RWPE2 (cell line): ENCODE measurements at regions not wholly inside any gene's neighbourhood (a gene's known extent, or its start where the extent isn't known, plus 50 kb on each side); places are given as distances from the start of the nearest gene placed in this dataset.
"Not testable (repeated sequence)": the region's sequence is repeated elsewhere in the genome, so short reads cannot be mapped to it uniquely, and the experiment has no call there.

Experiments used
- ATAC-seq: fragments of 200-7000 bp; cut with Tn5 transposase; 3 replicates; pipeline ENCODE4 v1.9.1; 2021; ENCODE audit warnings: low read depth
- DNase-seq: peaks from one replicate; pipeline ENCODE4 v3.0.0-alpha.2; 2020; ENCODE audit warnings: low spot score
- H3K27ac ChIP-seq: fragments of 450-650 bp; 2 replicates; pipeline ENCODE4 v1.5.1; 2017; ENCODE audit warnings: mild to moderate bottlenecking; ENCODE audit not compliant: poor library complexity, severe bottlenecking
- H3K27me3 ChIP-seq: fragments of 250-450 bp; sonication (Bioruptor Pico); 2 replicates; pipeline ENCODE4 v1.5.1; 2021; ENCODE audit warnings: mild to moderate bottlenecking, moderate library complexity; ENCODE audit not compliant: insufficient read depth, poor library complexity, severe bottlenecking
- H3K36me3 ChIP-seq: fragments of 250-450 bp; sonication (Bioruptor Pico); 2 replicates; pipeline ENCODE4 v1.5.1; 2020; ENCODE audit warnings: low read depth, mild to moderate bottlenecking, moderate library complexity
- H3K4me1 ChIP-seq: fragments of 250-450 bp; sonication (Bioruptor Pico); 2 replicates; pipeline ENCODE4 v1.5.1; 2021; ENCODE audit warnings: mild to moderate bottlenecking, moderate library complexity; ENCODE audit not compliant: insufficient read depth, poor library complexity, severe bottlenecking
- H3K4me3 ChIP-seq: fragments of 250-450 bp; sonication (Bioruptor Pico); 2 replicates; pipeline ENCODE4 v1.5.1; 2021; ENCODE audit warnings: mild to moderate bottlenecking, moderate library complexity; ENCODE audit not compliant: severe bottlenecking
- H3K9me3 ChIP-seq: fragments of 250-450 bp; sonication (Bioruptor Pico); 2 replicates; pipeline ENCODE4 v1.5.1; 2021; ENCODE audit warnings: mild to moderate bottlenecking, moderate library complexity; ENCODE audit not compliant: severe bottlenecking
- TF ChIP-seq, protein P1 (sequence below): fragments of 450-650 bp; IDR thresholded peaks from one replicate; pipeline ENCODE4 v1.5.1; 2017; ENCODE audit warnings: mild to moderate bottlenecking, moderate library complexity; ENCODE audit not compliant: poor library complexity, severe bottlenecking

DNA sequence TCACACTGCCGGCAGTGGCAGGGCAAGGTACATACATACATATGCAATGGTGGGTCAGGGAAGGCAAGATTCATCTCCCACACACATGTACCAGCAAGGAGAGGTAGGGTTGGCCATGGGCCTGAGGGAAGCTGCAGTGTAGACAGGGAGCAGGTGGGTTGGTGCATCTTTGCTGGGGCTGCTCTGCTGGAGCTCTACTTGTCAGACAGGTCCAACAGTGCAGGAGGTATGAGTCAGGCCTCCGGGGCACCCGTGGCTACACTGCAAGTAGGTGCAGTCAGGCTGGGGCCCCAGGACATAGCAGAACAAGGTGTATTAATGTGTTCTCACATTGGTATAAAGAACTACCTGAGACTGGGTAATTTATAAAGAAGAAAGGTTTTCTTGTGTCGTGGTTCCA, 281.1 kb upstream of the COL3A1 start:
- ATAC-seq (peak; percentile 64), DNase-seq (peak; percentile 37)
- Histone ChIP-seq H3K4me3 (no peak overlapping the region), H3K9me3 (no peaks in the 10 kb centered on the region), H3K4me1 (no peaks in the 10 kb centered on the region), H3K36me3 (no peaks in the 10 kb centered on the region), H3K27ac (no peak overlapping the region), H3K27me3 (no peaks in the 10 kb centered on the region)
- TF ChIP-seq, protein P1, sequence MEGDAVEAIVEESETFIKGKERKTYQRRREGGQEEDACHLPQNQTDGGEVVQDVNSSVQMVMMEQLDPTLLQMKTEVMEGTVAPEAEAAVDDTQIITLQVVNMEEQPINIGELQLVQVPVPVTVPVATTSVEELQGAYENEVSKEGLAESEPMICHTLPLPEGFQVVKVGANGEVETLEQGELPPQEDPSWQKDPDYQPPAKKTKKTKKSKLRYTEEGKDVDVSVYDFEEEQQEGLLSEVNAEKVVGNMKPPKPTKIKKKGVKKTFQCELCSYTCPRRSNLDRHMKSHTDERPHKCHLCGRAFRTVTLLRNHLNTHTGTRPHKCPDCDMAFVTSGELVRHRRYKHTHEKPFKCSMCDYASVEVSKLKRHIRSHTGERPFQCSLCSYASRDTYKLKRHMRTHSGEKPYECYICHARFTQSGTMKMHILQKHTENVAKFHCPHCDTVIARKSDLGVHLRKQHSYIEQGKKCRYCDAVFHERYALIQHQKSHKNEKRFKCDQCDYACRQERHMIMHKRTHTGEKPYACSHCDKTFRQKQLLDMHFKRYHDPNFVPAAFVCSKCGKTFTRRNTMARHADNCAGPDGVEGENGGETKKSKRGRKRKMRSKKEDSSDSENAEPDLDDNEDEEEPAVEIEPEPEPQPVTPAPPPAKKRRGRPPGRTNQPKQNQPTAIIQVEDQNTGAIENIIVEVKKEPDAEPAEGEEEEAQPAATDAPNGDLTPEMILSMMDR = no peak

DNA sequence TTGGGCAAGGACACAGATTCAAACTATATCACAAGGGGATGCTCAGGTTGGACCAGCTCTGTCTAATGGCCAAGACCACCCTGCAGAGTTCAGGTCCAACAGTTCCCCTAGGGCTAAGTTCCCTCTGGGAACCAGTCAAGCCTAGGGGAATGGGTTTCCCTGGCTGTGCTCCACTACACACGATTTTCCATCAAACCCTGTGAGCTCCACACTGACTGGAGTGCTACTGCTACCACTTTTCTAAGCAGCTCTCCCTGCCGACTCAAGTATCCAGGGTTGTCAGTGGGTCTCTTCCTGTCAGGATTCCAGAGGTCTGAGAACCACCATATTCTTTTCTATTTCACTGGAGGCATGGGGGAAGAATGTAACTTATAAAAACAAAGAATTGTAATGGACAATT, 280.4 kb upstream of the COL3A1 start:
- TF ChIP-seq, protein P1 = no peak
- no peaks in the 10 kb centered on the region for H3K36me3 ChIP-seq
- H3K27ac ChIP-seq = no peak overlapping the region
- no peaks in the 10 kb centered on the region for H3K27me3 ChIP-seq
- H3K4me3 ChIP-seq = no peak overlapping the region
- ATAC-seq (no peak), DNase-seq (no peak)
- H3K4me1 ChIP-seq = no peaks in the 10 kb centered on the region
- no peaks in the 10 kb centered on the region for H3K9me3 ChIP-seq

DNA sequence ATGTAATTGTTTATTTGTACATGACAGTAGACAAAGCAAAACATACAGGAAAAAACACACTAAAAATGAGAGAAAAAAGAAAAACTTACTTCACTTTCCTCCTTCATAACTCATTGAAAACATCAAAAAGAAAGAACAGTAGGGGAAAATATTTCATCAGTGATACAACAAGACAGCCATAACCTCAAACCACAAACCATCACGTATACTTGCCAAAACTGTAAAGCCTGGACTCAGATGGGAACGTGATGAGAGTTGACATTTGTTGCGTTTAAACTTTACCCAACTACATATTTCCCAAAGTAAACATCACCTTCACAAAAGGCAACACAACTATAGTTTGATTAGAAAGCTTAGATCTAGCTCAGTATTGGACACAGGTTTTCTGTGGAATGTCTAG, 278.2 kb upstream of the COL3A1 start:
- H3K36me3 ChIP-seq = no peaks in the 10 kb centered on the region
- no peak overlapping the region for H3K27ac ChIP-seq
- ATAC-seq (no peak), DNase-seq (no peak)
- no peaks in the 10 kb centered on the region for H3K27me3 ChIP-seq
- no peaks in the 10 kb centered on the region for H3K4me1 ChIP-seq
- TF ChIP-seq, protein P1 = no peak
- H3K9me3 ChIP-seq = no peaks in the 10 kb centered on the region
- no peak overlapping the region for H3K4me3 ChIP-seq

DNA sequence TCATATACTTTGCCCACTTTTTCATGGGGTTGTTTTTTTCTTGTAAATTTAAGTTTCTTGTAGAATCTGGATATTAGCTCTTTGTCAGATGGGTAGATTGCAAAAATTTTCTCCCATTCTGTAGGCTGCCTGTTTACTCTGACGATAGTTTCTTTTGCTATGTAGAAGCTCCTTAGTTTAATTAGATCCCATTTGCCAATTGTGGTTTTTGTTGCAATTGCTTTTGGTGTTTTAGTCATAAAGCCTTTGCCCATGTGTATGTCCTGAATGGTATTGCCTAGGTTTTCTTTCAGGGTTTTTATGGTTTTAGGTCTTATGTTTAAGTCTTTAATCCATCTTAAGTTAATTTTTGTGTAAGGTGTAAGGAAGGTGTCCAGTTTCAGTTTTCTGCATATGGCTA, 276.0 kb upstream of the COL3A1 start:
- H3K27ac ChIP-seq, H3K4me3 ChIP-seq, H3K36me3 ChIP-seq, H3K4me1 ChIP-seq, H3K9me3 ChIP-seq, ATAC-seq, DNase-seq, H3K27me3 ChIP-seq: not testable (repeated sequence)

DNA sequence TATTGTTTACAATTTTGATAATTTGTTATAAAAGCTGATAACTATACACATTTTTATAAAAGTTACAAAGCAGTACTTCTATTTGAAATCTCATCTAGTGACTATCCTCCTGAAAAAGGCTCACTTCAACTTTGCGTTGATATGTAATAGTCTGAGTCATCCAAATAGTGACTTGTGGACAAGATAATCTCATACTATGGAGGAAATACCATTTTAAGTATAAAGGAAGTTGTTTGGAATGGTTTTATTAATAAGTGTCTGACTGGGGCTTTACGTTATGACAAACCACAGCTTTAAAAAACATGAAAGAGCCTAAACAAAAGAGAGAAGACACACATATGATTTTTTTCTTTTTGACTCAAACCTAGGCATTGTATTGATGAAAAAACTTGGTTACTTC, 272.3 kb upstream of the COL3A1 start:
- TF ChIP-seq, protein P1 = no peak
- Histone ChIP-seq H3K27ac (no peak overlapping the region), H3K4me1 (no peaks in the 10 kb centered on the region), H3K4me3 (no peak overlapping the region), H3K9me3 (no peaks in the 10 kb centered on the region), H3K36me3 (no peaks in the 10 kb centered on the region), H3K27me3 (no peaks in the 10 kb centered on the region)
- ATAC-seq (no peak), DNase-seq (no peak)
